GM19351 (cell line): ENCODE measurements at regions not wholly inside any gene's neighbourhood (a gene's known extent, or its start where the extent isn't known, plus 50 kb on each side); places are given as distances from the start of the nearest gene placed in this dataset.

Experiments
- ATAC-seq: cut with Tn5 transposase; IDR thresholded peaks from one replicate; pipeline ENCODE4 v1.9.1; 2021; ENCODE audit warnings: mild to moderate bottlenecking, moderate library complexity; ENCODE audit not compliant: unreplicated experiment

DNA sequence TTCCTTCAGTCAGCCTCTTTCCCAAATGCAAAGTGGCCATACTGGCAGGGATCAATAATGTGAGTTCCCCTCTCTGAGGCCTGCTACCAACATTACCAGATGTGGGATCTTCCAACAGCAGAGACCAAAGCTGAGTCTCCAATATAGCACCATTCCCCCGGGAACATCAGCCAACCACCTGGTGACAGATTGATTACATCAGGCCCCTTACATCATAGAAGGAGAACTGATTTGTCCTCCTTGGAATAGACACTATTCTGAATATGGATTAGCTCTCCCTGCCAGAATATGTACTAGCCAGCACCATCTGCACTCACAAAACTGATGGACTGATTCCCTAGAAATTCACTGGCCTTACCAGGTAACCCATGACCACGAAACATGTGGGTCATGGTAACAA is 61.9 kb upstream of the CARMIL1 start:
- no peak for ATAC-seq

DNA sequence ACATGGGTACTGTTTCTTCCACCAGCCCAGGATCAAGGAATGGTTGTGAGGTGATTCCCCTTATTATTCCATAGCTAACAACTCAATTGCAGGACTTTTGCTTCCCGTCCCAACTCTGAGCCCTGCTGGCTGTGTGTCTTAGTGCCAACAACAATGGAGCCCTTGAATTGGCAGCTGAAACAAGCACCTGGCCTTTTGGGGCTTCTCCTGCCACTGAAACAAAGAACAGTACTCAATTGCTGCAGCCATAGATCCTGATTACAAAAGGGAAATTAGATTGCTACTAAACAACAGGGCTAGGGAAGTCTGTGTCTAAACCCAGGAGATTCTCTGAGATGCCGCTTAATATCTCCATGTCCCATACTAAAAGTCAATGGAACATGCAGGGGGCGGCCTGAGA is 61.3 kb upstream of the CARMIL1 start:
- no peak for ATAC-seq

- ATAC-seq: no peak
Measured at GRCh38 chr6:25218346-25218745, 60.8 kb upstream of the CARMIL1 start.

GRCh38 chr6:25219216-25219916 is 59.8 kb upstream of the CARMIL1 start:
- ATAC-seq: no peak

DNA sequence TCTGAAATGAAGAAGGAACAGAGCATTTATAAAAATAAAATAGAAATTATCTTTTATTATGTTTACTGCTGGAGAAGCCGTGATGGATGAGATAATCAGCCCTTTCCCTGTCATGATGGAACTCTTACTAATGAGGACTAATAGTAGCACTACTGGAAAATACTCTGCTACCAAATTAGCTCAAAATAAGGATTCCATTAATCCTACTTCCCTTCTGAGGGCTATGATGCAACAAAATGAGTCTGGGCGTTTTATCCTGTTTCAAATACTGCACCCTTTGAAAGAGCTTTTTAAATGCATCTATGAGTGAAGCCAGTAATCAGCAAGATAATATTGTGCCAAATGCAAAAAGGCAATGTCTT is 59.3 kb upstream of the CARMIL1 start:
- ATAC-seq: no peak

- no peak for ATAC-seq
Measured at GRCh38 chr6:25220857-25221256, 58.3 kb upstream of the CARMIL1 start.

DNA sequence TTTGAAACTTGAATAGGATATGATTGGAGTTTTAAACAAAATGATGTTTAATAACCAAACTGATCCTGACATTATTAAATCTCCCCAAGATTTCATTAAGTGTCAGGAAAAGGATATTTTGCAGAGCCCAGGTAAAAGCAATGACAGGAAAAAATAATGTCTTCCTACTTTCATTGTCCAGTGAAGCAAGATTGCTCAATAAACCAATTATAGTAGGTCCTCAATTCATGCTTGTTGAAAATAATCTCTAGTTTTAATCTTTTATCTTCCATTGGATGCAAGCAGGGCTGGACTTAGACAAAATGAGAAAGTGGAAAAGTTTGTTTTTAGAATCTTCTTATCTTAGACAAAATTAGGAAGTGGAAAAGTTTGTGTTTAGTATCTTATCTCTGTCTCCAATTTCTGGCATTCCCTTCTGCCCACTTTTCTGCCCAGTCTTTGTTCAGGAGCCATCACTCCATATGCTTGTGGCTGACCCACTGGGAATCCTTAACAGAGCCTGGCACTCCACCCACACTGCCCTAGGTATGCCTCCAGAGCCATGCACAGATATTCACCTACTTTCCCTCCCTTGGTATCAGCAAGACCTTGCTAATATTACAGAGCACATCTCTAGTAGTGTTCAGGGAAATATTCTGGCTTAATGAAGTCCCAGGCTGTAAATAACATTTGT is 57.0 kb upstream of the CARMIL1 start:
- no peak for ATAC-seq

DNA sequence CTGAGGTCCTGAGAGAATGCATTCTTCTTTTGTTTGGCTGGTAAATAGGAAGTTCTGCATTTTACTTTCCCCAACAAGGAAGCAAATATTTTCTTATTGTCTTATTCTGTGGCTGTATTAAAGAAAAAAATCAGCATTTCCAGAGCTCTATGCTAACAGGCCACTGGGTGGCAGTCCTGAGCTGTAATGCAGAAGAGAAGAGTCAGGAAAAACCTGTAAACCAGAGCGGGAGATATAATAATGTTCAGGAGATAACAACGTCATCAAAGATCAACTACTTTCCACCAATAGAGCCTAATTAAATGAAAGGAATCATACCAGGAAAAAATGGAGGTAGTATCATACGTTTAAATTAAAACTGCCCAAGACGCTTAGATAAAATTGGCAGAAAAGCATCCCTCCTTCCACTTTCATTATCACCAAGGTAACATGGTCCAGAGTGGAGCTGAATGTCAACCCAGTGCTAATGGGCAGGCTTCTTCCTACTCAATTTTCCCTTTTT is 55.6 kb upstream of the CARMIL1 start:
- ATAC-seq: peak; percentile 63

GRCh38 chr6:25224242-25224641 is 54.9 kb upstream of the CARMIL1 start:
- ATAC-seq: no peak

DNA sequence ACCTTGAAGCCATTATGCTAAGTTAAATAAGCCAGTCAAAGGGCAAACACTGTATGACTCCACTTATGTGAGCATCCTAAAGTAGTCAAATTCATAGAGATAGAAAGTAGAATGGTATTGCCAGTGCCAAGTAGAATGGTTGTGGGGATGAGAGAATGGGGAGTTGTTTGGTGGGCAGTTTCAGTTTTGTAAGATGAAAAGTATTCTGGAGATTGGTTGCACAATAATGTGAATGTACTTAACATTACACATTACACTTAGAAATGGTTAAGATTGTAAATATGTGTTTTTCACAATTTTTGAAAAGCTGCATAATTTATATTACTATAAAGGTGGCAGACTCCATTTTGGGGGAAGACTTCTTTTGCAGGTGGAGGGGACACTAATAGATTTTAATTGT is 51.3 kb upstream of the CARMIL1 start:
- ATAC-seq: no peak
